ENCODE measurements at regions not wholly inside any gene's neighbourhood (a gene's known extent, or its start where the extent isn't known, plus 50 kb on each side); places are given as distances from the start of the nearest gene placed in this dataset.

- DNase-seq: no peak
Observed at GRCh38 chr5:18051953-18052352, 417.7 kb downstream of the TAF11L14 start.

GRCh38 chr5:18052569-18052968, 418.3 kb downstream of the TAF11L14 start:
- DNase-seq: no peak

GRCh38 chr5:18057725-18058124, 423.5 kb downstream of the TAF11L14 start:
- no peak for DNase-seq

GRCh38 chr5:18067615-18068014, 433.4 kb downstream of the TAF11L14 start:
- no peak for DNase-seq

- DNase-seq: no peak
Observed at GRCh38 chr5:18068826-18069225, 434.6 kb downstream of the TAF11L14 start.

GRCh38 chr5:18069790-18070189, 435.5 kb downstream of the TAF11L14 start:
- no peak for DNase-seq

- no peak for DNase-seq
Observed at GRCh38 chr5:18072600-18072999, 438.3 kb downstream of the TAF11L14 start.

- DNase-seq: no peak
Observed at GRCh38 chr5:18074961-18075360, 440.7 kb downstream of the TAF11L14 start.

- DNase-seq: no peak
Observed at GRCh38 chr5:18078157-18078556, 443.9 kb downstream of the TAF11L14 start.

GRCh38 chr5:18079831-18080230, 445.6 kb downstream of the TAF11L14 start:
- no peak for DNase-seq

- DNase-seq: no peak
Observed at GRCh38 chr5:18088020-18088579, 453.8 kb downstream of the TAF11L14 start.

GRCh38 chr5:18090177-18090576, 455.9 kb downstream of the TAF11L14 start:
- no peak for DNase-seq

- no peak for DNase-seq
Observed at GRCh38 chr5:18091142-18091541, 456.9 kb downstream of the TAF11L14 start.

- no peak for DNase-seq
Observed at GRCh38 chr5:18091758-18092157, 457.5 kb downstream of the TAF11L14 start.

- no peak for DNase-seq
Observed at GRCh38 chr5:18095061-18095460, 460.8 kb downstream of the TAF11L14 start.

GRCh38 chr5:18097817-18098216, 463.6 kb downstream of the TAF11L14 start:
- no peak for DNase-seq

GRCh38 chr5:18098691-18099090, 464.4 kb downstream of the TAF11L14 start:
- DNase-seq: no peak

- no peak for DNase-seq
Observed at GRCh38 chr5:18099261-18099660, 465.0 kb downstream of the TAF11L14 start.

GRCh38 chr5:18101532-18101931, 467.3 kb downstream of the TAF11L14 start:
- no peak for DNase-seq

GRCh38 chr5:18102733-18103132, 468.5 kb downstream of the TAF11L14 start:
- DNase-seq: no peak

- no peak for DNase-seq
Observed at GRCh38 chr5:18105449-18105848, 471.2 kb downstream of the TAF11L14 start.

- DNase-seq: no peak
Observed at GRCh38 chr5:18111906-18112465, 477.7 kb downstream of the TAF11L14 start.

GRCh38 chr5:18113721-18114120, 479.5 kb downstream of the TAF11L14 start:
- DNase-seq: no peak

GRCh38 chr5:18114151-18114757, 480.0 kb downstream of the TAF11L14 start:
- no peak for DNase-seq

GRCh38 chr5:18117968-18118367, 483.7 kb downstream of the TAF11L14 start:
- DNase-seq: no peak

Data from right hindlimb (tissue), 1 donor.